ENCODE measurements at regions not wholly inside any gene's neighbourhood (a gene's known extent, or its start where the extent isn't known, plus 50 kb on each side); places are given as distances from the start of the nearest gene placed in this dataset.

DNA sequence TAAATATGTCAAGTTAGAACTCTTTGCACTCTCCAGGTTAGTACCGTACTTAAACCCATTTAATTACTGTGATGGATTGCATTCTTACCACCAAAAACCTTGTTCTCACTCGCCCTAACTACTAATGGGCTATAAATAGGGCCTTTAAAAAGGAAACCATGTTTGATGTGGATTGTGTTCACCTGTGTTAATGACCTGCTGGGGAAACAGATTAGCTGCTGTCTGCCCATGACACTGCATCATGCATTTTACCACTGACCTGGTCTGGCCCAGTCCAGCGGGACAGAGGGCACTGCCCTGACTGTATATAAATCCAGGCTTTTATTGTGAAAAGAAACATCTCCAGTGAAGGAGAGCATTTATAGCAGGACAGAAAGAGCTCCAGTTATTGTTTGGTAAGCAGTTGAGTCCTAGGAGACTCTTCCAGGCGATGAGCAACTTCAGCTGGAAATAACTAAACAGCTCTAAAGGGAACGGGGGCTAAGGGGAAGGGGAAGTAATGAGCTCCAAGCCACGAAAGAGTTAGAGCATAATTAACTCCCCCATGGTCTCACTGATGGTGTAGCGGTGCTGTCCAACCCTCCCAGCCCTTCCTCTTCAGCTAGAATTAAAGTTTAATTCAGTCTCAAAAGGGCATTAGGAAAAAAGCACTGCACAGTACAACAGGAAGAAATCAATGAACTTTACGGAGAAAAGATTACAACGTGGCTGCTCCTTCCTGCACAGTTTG, 303.1 kb downstream of the ENC1 start:
- no peak for DNase-seq

DNA sequence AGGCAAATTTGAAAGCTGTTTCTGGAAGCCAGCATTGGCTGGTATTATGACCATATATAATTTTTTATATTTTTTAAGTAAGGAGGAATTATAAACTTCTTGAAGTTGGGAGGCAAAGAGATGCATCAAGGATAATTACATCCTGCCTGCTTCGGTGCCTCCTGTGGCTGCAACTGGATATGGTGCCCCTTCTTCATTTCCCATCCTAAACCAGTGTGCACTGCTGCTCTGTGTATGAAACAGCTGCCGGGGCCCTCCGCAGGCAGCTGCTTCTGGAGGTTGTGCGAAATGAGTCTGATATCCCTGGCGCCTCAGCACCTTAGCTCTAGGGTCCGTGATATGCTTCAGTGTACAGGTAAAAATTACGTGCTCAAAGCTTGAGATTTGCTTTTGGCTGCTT, 304.2 kb downstream of the ENC1 start:
- no peak for DNase-seq

DNA sequence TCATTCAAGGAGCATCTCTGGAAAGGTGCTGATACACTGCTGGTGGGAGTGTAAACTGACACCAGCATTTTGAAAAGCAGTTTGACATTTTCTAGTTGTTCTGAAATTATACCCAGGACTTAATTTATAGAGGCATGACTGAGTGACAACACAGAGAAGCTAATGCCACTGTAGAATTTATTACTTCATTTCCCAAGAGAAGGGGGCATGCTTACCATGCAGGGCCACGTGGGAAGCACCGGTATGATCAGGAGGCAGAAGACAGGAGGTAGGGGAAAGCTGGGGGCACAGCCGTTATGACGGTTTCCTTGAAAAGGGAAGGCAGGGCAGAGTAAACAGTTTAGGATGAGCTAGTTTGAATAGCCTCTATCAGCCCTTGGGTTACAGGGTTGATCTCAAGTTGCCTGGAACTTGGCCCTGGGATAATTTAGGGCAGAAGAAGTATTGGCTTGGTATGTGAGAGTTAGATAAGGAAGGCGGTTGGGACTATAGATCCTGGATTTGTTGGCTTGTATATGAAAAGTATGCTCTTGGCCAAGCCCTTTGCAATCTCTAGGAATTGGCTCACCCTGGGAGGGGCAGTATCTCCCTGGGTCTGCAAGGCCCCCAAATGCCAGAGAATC, 305.7 kb downstream of the ENC1 start:
- no peak for DNase-seq

DNA sequence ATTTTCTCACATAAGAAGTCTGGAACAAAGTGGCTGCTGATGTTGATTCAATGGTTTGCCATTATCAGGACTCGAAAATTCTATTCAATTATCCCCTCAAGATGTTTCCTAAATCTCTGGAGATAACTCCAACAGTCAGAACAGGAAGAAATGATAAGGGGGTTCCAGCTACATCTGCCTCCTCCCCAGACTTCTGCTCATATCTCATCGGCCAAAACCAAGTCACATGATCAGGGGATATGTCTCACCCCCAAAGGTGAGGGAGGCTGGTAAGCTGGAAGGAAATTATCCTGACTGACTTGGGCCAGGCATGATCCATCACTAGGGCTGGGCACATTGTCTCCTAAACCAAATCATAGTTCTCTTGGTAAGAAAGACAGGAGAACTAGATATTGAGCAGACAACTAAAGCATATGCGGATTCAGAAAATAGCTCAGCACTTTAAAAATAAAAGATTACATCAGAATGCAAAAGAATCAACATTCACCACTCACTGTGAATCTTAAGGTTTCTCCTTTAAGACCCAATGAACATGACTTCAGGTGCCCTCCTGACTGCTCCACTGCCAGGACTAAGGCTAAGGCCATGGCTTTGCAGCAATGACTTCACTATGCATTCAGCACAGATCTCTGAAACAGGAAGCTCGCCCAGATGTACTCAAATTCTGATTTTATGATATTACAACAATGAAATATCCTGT, 306.3 kb downstream of the ENC1 start:
- no peak for DNase-seq

DNA sequence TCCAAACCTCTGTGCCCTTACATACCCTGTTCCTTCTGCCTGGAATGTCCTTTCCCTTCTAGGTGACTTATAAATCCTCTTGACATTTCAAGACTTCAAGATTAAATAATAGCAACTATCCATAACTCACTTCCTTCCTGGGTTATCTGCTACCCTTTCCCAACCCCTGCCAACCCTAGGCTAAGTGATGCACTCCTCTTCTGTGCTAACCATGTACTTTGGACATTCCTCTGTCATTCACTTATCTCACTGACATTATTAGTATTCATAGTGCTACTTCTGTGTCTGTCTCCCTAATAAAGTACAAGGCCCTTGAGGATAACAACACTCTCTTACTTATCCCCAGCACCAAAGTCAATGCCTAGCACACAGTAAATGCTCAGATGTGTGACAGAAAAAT, 307.1 kb downstream of the ENC1 start:
- DNase-seq, result no peak

DNA sequence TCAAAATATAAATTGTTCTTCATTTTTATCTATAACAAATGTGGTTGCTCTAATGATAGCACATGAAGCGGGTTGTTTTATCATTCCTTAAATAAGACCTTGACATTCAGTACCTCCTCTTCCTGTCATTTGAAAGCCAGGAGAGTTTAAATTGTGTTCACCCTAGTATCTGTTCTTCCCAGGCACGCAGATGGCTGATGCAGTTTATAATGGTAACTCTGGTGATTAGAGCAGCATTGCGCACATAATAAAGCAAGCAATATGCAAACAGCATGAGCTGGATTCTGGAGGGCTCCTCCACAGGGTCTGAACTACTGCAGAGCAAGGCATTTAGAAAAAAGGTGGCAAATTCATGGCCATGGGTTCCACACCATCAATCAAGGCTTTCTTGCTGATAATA, 307.8 kb downstream of the ENC1 start:
- DNase-seq, result no peak

DNA sequence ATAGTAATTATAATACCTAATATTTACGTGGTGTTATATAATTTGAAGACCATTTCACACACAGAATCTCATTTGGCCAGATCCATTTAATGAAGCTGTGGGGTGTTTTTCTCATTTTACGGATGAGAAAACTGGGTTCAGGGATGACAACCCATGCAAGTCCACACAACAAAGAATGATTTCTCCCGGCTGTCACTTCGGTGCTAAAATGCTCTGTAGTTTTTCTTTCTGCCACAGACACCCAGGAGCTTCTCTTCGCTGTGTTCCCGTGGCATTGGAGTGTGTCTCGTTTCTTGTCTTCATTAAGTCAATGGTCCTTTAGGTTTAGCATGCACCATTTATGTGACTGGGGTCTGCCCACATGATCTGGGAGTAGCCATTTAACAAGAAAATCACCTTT, 308.5 kb downstream of the ENC1 start:
- DNase-seq, result no peak

DNA sequence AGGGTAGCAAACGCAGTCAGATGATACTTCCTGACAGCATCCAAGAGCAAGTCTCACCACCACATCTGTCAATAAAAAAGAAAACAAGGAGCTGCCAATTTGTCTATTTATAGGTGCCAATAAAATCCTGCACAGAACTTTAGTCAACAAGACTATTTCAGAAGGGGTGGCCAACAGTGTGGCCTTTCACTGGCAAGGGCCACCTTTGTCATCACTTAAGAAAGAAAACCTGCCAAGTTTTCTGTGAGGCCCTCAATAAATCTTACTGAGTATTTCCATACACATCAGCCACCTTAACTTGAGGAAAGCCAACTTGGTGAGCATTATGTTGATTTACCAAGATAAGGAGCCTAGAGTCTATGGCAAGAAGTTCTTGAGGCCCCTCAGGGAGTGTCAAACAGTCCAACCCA, 312.3 kb downstream of the ENC1 start:
- DNase-seq, result no peak

DNA sequence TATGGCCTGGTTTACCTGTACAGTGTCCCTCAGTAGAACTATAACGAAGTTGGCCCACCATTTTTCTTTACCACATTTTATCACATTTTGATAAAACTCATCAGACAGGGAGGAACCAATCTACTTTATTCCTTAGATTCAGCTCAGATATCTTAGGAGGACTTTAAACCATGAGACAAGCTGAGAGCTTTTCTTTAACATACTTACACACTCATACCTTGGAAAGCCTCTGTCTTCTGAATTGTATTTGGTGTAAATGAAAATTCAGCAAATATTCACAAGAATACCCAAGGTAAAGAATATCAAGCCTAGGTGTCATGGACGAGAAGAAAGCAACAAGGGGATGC, 313.2 kb downstream of the ENC1 start:
- DNase-seq, result no peak

DNA sequence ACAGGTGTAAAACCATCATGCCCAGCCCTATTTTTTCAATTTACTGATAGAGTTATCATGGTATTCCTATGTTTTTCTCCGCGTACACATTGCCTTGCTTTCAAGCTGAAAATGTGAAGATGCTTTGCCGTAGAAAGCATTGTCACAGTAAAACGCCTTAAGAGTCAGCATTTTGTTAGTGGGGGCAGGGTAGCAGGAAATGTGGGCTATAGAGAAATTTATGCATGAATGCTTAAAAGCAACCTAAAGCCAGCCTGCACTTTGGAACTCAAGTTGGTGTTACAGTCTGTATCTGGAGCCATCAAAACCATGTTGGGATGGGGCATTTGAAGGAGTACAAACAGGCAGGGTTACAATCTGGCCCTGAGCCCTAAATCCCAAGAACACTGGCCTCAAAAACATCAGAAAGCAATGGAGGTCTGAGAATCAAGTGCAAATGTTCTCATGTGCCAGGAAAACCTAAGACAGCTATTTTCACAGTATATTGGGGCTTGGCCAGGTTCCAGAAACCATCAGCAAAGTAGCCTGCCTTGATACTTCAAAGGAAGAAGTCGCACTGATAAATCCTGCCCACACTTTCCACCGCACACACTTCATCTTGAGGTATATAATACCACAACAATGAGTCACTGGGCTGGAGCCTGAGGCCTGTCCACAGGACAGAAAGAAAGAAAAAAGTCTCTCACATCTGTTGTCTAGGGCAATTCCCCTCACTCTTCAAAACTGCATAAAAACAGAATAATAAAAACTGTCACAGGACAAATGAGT, 313.8 kb downstream of the ENC1 start:
- DNase-seq, result peak; percentile 56 to 62

DNA sequence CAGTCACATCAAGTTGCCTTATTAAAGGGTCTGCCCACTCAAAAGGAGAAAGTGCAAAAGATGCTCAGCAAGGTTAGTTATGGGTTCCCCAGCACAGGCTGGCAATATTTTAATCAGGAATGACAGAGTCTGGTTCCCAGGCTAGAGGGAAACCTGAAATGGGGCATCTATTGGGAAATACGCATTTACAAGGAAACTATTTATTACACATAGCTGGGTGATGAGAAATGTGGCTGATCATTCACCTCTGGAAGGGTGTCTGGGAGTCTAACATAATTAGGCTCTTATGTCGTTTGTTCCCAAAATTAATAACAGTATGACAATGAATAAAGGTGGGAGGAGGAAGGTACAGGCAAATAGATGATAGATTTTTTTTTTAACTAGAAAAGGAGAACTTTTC, 314.7 kb downstream of the ENC1 start:
- no peak for DNase-seq

DNA sequence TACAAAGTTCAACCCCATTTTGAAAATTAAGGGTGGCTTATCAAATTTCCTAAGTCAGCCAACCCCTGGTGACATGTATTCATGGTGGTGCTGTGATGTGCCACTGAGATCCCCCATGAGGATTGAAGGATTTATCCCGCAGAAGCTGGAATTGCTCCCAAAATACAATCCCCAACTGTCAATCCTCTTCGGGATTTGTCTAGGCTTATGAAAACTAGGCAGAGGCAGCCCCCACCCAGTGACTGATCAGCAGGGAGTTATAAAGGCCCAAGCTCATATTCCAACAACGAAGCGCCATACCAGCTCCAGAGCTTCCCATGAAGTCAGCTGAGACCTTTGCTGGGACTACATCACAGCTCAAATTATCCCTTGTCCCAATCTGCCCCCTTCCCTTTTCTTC, 316.0 kb downstream of the ENC1 start:
- no peak for DNase-seq

DNA sequence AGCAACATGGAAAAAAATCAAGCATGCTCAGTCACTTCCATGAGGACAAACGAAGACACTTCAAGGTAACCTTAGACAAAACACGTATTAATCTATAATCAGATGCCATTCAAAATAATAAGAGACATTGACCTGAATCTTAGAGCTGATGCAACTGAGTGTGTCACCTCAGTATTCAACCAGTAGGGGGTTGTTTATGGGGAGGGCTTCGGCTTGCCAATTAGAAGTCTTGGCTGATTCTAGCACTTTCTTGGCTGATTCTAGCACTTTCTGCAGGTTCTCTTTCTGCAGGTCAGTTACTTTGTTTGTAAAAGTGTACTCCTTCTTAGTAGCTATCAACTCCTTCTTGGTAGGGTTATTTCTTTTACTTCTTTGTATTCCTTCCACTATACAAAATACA, 317.6 kb downstream of the ENC1 start:
- DNase-seq, result no peak

DNA sequence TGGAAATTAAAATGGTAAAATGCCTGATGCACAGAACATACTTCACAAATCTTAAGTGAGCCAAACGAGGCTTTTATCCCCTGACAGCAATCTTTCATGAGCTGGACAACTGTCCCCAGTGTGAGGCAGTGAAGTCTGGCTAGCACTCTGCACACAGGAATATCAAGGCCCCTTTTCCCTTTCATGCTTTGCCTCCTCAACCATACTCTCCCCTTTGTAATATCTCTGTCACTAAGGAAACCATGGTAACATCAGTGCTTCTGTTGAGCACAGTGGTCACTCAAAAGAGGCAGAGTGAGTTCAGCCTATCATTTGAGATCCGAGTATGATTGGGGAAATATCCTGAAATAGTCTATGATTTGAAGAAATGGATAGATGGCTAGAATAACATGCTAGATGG, 318.3 kb downstream of the ENC1 start:
- no peak for DNase-seq

DNA sequence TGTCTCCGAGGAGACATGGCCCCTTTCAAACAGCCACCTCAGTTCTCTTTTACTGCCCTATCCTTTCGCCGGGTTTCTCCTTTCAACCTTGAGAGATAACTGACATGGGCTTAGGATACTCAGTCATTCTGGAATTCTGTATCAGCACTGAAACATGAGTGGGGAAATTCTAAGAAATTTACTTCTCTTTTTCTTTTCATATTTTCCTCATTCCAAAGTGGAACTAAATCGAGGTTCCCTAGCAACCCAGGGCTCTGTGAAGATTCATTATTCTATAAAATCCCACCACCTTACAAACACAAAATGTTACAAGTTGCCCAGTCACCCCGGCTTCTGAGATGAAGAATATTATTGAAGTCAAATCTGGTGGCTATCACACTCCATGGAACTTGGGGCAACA, 319.2 kb downstream of the ENC1 start:
- no peak for DNase-seq

DNA sequence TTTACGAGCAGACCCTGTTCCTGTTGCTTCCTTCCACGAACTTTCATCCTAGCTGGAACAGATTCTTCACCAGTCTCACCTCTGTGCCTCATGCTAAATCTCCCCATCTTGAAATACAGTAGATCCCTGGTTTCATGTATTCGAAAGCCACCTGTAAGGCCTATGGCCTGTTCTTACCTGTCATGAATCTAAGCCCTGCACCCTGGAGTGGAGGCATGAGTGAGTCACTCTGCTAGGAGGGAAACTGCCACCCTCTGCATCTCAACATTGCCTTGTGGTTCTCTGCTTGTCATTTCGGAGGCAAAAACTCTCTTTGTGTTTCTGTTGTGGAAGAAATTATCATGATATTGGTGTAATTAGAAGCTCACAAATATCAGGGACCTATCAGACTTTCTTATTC, 320.0 kb downstream of the ENC1 start:
- DNase-seq, result no peak

DNA sequence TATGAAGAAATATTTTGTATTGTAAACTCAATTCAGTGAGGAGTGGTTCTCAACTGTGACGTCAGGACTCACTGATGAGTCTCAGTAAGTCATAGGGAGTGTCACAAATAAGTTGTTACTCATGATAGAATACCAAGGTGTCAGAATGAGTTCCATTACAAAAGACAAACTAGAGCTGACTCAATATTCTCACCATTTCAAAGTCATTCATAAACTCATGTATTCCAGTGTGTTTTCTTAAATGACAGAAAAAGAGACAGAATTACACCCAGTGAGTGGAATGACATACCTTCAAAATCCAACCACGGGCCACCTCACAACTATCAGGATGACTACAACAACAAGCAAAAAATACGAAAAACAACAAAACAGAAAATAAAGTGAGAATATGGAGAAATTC, 321.5 kb downstream of the ENC1 start:
- DNase-seq, result no peak

DNA sequence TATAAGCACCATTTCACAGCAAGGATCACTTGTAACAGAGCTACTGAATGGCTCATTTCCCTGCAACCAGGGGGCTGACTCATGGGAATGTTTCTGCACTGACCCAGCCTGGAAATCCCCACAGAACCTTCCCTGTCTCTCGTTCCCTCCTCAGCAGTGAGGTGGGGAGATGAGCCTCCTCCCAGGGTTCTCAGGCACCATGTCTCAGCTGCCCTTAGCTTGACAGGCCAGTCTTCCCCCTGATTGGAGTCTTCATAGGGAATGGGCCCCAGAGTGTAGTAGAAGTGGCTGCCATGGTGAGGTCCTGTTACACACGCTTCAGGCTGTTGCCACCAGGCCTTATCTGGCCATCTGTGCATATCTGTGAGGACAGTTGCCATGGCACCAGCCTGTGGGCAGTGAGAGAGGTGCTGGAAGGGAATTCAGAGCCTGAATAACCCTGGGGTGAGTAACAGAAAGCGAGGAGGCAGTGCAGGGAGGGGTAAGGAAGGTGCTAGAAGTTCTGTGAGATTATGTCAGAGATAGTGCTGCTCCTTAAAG, 324.4 kb downstream of the ENC1 start:
- DNase-seq, result peak in 1 of 2 donors; percentile 16

DNA sequence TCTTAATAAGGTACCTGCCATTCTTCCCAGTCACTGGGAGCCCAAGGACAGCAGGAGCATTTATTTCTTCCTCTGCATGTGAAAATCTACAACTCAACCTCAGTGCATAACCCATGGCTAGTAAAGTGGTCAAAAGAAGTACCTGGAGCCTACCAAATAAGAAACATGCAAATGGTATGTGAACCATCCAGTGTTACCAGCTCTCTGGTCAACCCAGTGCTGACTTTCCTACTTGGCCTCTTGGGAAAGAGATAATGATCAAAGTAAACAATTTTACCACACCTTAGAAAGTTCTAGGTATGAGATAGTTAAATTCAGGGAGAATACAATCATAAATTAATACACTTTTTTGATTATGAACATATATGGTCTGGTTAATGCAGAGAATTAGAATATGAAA, 325.6 kb downstream of the ENC1 start:
- no peak for DNase-seq

DNA sequence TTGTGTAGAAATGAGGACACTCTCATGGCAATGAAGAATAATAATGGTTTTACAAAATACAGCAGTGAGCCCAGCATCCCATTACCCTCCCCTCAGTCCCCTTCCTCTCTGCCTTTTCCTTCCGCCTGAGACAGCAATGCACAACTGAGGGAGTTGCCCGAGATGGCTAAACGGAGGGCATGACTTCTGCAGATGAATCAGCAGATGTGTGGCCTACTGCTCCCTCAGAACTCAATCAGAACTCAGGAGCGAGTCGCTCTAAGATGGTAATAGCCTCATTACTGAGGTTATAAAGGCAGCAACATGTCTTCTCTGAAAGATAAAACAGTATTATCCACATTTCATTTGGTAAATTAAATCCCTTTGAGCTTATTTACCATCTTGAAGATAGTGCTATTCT, 326.6 kb downstream of the ENC1 start:
- no peak for DNase-seq

DNA sequence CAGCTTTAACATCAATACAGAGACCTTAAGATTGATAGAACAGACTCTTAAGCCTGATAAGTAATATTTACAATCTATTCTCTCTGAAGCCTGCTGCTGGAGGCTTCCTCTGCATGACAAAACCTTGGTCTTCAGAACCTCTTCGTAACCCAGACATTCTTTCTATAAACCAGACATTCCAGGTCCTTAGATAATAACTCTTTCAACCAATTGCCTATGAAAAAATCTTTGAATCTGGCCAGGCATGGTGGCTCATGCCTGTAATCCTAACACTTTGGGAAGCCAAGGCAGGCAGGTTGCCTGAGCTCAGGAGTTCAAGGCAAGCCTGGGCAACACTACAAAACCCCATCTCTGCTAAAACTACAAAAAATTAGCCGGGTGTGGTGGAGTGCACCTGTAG, 327.8 kb downstream of the ENC1 start:
- no peak for DNase-seq

DNA sequence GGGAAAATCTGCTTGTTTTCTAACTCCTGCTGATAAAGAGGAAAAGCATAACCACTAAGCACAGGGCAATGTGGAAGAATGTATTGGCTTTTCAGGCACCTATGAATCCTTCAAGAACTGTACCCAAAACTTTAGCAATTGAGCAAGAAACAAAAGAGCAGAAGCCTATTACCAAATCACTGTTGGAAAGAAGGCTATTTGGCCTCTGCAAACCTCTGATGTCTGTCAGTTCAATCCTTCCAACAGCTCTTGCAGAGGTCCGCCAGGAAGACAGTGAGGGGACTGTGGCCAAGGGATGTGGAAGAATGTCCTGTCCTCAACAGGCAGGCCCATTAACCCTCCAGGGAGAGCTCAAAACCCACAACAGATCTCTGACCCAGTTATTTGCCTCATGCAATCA, 328.6 kb downstream of the ENC1 start:
- DNase-seq, result no peak

Data from CD4-positive, alpha-beta T cell treated with Interleukin-4 for 1 hour (primary cell).